OCI-LY3 (cell line): ENCODE measurements at regions not wholly inside any gene's neighbourhood (a gene's known extent, or its start where the extent isn't known, plus 50 kb on each side); places are given as distances from the start of the nearest gene placed in this dataset.

Experiments used
- H2AFZ ChIP-seq: fragments of 200-600, 300-600 bp; shearing (Covaris generic); 2 replicates; pipeline ENCODE4 v1.6.0; 2014; ENCODE audit warnings: antibody characterized with exemption, low read depth, low read length
- H3K27ac ChIP-seq: fragments of 200-600, 300-600 bp; sonication (generic); 2 replicates; pipeline ENCODE4 v1.5.1; 2014; ENCODE audit warnings: mild to moderate bottlenecking, low read length, moderate library complexity, mixed read lengths
- H3K27me3 ChIP-seq: fragments of 200-600, 300-600 bp; sonication (generic); 2 replicates; pipeline ENCODE4 v1.6.1; 2014; ENCODE audit warnings: low read depth, low read length, mixed read lengths
- H3K36me3 ChIP-seq: fragments of 200-600, 300-600 bp; sonication (generic); replicated peaks from 2 replicates; pipeline ENCODE3; 2014; ENCODE audit warnings: low read depth, low read length, mixed read lengths
- H3K4me1 ChIP-seq: fragments of 300-600, 200-600 bp; sonication (generic); 2 replicates; pipeline ENCODE4 v1.6.1; 2014; ENCODE audit warnings: low read length, mixed read lengths
- H3K4me2 ChIP-seq: fragments of 200-600, 300-600 bp; sonication (generic); 2 replicates; pipeline ENCODE4 v1.6.1; 2014; ENCODE audit warnings: low read length, mixed read lengths
- H3K4me3 ChIP-seq: fragments of 300-600, 200-600 bp; sonication (generic); 2 replicates; pipeline ENCODE4 v1.5.1; 2014; ENCODE audit warnings: antibody characterized with exemption, mild to moderate bottlenecking, low read length, moderate library complexity
- H3K79me2 ChIP-seq: fragments of 300-600, 200-600 bp; shearing (Covaris generic); 2 replicates; pipeline ENCODE4 v1.6.1; 2014; ENCODE audit warnings: mild to moderate bottlenecking, low read length, mixed read lengths
- H3K9ac ChIP-seq: fragments of 300-600, 200-600 bp; shearing (Covaris generic); 2 replicates; pipeline ENCODE4 v1.6.0; 2014; ENCODE audit warnings: mild to moderate bottlenecking, low read length, moderate library complexity
- H3K9me3 ChIP-seq: fragments of 200-600, 300-600 bp; shearing (Covaris generic); 2 replicates; pipeline ENCODE4 v1.6.1; 2014; ENCODE audit warnings: low read length, mixed read lengths; ENCODE audit not compliant: insufficient read depth
- H4K20me1 ChIP-seq: fragments of 200-600, 300-600 bp; sonication (generic); 2 replicates; pipeline ENCODE4 v1.6.1; 2016; ENCODE audit warnings: low read length, mixed read lengths; ENCODE audit not compliant: insufficient read depth
- CTCF ChIP-seq: fragments of 200-600, 300-600 bp; sonication (generic); IDR thresholded peaks from 2 replicates; pipeline ENCODE4 v1.5.1; 2014; ENCODE audit warnings: antibody characterized with exemption, low read length, low read depth
- EZH2phosphoT487 ChIP-seq: fragments of 200-600 bp; shearing (Covaris generic); IDR thresholded peaks from 2 replicates; pipeline ENCODE4 v1.6.1; 2018; ENCODE audit warnings: antibody characterized with exemption, mixed run types, low read depth

DNA sequence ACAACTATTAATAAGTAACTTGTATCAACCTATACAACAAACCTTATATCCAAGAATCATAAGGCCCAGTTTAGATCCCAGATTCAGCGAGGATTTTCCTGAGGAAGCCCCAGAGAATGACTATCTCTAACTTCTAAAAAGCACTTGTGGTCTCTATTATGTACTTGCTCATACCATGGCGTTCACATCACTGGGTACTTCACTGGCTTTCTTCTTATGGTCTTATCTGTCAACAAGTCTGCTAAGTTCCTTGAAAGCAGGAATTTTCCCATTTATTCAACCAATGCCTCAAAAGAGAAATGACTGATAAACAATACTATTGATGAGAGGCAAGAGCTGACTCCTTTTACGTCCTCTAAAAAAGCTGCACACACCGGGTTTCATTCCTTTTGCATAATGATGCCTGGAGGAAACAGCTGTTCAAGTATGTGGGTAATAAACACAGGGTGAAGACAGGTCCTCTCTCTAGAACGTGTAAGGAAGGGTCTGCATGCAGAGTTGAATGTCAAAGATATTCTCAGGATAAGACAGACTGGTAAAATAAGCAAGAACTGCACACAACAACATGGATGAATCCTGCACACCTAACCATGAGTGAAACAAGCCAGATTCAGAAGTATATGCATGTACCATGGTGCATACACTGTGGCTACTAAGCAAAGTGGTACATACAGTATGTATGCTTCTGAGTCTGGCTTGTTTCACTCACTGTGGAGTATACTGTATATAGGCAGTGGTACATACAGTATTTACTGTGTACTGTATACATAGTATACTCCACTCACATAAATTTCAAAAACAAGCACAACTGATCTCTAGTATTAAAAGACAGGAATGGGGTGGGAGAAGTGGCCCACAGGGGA lies 408.7 kb downstream of the SHQ1 start:
- Histone ChIP-seq H3K4me1 (peaks cover 29% of the 10 kb centered on the region), H3K27ac (no peak overlapping the region), H4K20me1 (peaks cover 97% of the 10 kb centered on the region), H3K4me2 (no peak overlapping the region), H2AFZ (no peak overlapping the region), H3K9me3 (no peaks in the 10 kb centered on the region), H3K79me2 (peaks cover 97% of the 10 kb centered on the region), H3K4me3 (no peak overlapping the region), H3K27me3 (peaks cover 13% of the 10 kb centered on the region), H3K36me3 (peaks cover 47% of the 10 kb centered on the region), H3K9ac (no peak overlapping the region)
- TF ChIP-seq CTCF (no peak), EZH2phosphoT487 (no peak)

DNA sequence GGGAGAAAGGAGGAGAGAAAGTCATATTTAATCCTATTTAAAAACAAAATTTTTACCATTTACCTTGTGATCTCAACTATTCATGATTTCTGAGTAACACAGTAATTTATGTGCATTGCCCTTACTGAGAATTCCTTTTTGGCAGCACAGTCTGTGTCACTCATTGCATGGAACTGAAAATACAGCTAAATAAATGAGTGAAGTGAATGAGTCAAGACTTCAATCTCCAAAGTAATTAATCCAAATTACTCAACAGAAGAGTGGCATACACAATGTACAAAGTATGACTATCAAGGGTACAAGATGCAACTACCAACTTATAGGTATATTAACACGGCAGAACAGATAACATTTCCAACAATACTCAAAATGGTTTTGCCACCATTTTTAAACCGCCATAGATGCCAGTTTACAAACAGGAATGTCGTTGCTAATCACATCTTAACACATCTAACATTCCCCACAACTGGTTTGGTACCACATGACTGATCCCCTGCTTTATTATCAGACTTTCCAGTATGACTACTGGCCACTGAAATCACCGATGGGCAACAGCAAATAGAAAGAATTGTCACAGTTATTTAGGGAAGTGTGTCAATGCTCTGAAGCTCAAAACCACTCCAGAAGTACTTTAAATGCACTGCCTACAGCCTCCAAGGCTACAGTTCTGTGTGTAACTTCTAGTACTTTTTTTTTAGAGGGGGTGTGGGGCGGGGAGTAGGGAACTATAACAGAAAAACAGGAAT lies 410.4 kb downstream of the SHQ1 start:
- Histone ChIP-seq H3K4me1 (peaks cover 29% of the 10 kb centered on the region), H3K9ac (no peak overlapping the region), H3K9me3 (no peaks in the 10 kb centered on the region), H3K79me2 (peaks cover 93% of the 10 kb centered on the region), H3K36me3 (peaks cover 37% of the 10 kb centered on the region), H3K4me2 (no peak overlapping the region), H2AFZ (no peak overlapping the region), H3K4me3 (no peak overlapping the region), H4K20me1 (peaks cover 97% of the 10 kb centered on the region), H3K27ac (no peak overlapping the region), H3K27me3 (peaks cover 20% of the 10 kb centered on the region)
- no peak for TF ChIP-seq CTCF
- TF ChIP-seq EZH2phosphoT487, result no peak

DNA sequence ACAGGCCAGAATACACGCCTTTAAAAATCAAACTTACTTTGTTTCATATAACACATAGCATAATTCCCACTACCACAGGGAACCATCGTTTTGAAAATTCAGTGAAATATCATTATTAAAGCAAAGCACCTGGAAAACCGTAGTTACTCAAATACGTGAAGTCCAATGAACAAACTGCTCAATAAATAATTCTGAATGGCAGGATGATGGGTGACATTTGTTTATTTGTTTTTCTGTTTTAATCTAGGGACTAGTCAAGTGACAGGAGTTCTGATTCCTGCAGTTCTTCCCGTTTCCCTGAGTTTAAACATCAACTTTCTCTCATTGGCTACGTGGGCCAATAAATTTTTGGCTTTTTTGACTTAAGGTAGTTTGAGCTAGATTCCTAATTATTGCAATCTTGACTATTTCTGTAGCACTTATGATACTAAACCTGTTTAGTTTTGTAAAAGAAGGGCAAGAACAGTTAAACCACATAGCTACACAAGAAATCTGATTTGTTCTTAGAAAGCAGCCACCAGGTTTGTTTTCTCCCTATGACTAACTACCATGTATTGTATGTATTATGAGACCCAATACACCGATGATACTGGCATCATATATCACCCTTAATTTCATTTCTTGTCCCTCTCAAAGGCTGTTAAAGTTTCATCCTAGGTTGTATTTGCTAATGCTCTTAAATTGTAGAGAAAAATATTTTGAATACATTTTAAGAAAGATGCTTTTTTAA lies 411.2 kb downstream of the SHQ1 start:
- Histone ChIP-seq H3K4me2 (no peak overlapping the region), H2AFZ (no peak overlapping the region), H3K36me3 (peaks cover 36% of the 10 kb centered on the region), H3K4me1 (peaks cover 34% of the 10 kb centered on the region), H3K27ac (no peak overlapping the region), H3K4me3 (no peak overlapping the region), H3K9me3 (no peaks in the 10 kb centered on the region), H4K20me1 (peaks cover 97% of the 10 kb centered on the region), H3K79me2 (peaks cover 93% of the 10 kb centered on the region), H3K9ac (no peak overlapping the region), H3K27me3 (peaks cover 27% of the 10 kb centered on the region)
- TF ChIP-seq EZH2phosphoT487 (no peak), CTCF (no peak)

- H3K4me2 ChIP-seq, result no peak overlapping the region
- peaks cover 93% of the 10 kb centered on the region for H4K20me1 ChIP-seq
- TF ChIP-seq EZH2phosphoT487 (no peak), CTCF (no peak)
Measured at GRCh38 chr3:72434296-72434695, 413.9 kb downstream of the SHQ1 start.

More at GRCh38 chr3:72434296-72434695, 413.9 kb downstream of the SHQ1 start:
- H3K27ac ChIP-seq, result no peak overlapping the region
- peaks cover 17% of the 10 kb centered on the region for H3K4me1 ChIP-seq
- H3K79me2 ChIP-seq, result peaks cover 81% of the 10 kb centered on the region
- no peak overlapping the region for H2AFZ ChIP-seq
- no peaks in the 10 kb centered on the region for H3K9me3 ChIP-seq
- peaks cover 42% of the 10 kb centered on the region for H3K27me3 ChIP-seq
- no peak overlapping the region for H3K4me3 ChIP-seq
- H3K9ac ChIP-seq, result no peak overlapping the region
- peaks cover 27% of the 10 kb centered on the region for H3K36me3 ChIP-seq
